NOMO-1 treated with DMSO at 0.1 percent for 48 hours (cell line): ENCODE measurements at regions not wholly inside any gene's neighbourhood (a gene's known extent, or its start where the extent isn't known, plus 50 kb on each side); places are given as distances from the start of the nearest gene placed in this dataset.

Source experiments
- DNase-seq: peaks from one replicate; lab custom pipeline; 2025; ENCODE audit not compliant: unreplicated experiment; lab: John Stamatoyannopoulos, UW

- no peak for DNase-seq
Measured at GRCh38 chr6:91743756-91744155, 1156.9 kb upstream of the MAP3K7 start.

GRCh38 chr6:91731939-91732338 lies 1145.1 kb upstream of the MAP3K7 start:
- no peak for DNase-seq

DNA sequence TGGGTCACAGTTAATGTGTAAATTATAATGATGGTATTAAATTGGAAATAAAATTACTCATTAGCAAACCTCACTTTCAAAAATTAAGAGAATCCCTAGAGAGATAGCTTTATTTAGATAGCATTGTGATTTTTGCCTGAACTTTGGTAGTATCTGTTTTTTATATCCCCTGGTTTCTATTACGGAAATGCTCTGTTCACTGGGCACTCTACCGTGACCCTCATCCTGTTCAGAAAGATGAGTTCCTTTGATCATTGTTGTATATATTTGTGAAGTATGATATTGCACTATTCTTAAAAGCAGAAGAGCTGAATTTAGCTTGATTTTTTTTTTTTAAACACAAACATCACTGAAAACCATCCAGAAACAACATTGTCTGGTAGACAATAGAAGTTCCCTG lies 1143.8 kb upstream of the MAP3K7 start:
- no peak for DNase-seq

DNA sequence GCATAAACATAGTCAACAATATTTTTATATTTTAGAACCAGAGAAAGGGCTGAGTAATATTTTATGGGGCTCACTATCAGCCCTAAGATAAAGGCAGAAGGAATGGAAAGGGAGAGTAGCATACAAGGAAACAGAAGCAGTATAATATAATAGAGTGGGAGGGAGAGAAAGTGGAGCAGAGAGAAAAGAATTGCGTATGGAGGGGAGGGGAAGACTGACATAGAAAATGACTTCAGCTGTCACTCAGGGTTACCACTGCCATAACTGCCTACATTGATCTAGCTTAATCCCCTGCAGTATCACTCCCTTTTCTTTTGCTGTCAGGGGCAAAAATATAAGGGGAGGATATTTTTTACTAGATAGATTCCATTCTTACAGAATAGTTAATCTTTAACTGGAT lies 1133.5 kb upstream of the MAP3K7 start:
- no peak for DNase-seq

DNA sequence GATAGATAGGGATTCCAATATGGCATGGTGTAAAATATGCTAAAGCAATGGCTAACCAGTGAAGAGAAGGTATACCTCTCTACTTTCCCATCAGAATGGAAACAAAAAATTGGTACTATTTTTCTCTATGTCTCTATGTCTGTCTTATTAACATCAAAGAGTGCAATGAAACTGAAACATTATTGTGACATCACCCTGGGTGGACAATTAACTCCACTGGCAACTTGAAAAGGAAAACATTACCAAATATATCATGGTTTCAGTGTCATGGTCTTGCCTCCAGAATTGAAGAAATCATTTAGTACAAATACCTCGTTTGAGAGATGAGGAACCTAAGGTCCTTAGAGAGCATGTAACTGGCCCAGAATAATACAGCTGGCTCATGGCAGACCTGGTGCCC lies 1132.5 kb upstream of the MAP3K7 start:
- peak; percentile 52 for DNase-seq

DNA sequence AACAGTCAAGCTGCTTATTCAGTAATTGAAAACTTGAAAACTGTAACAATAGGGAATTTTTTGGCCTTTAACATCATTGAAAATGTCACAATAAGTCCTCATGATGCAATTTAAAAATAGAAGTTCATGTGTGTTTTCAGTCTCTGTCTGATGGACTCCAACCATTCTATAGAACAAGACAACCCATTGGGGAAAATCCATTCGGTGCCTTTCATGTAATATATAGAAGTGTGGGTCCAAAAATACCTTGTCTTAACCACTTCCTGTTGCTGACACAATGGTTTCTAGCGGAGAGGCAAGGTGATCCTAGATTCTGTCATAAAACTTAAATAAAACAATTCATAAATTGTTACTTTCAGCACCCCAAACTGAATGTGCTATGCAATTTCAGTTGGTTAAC lies 1131.3 kb upstream of the MAP3K7 start:
- no peak for DNase-seq

DNA sequence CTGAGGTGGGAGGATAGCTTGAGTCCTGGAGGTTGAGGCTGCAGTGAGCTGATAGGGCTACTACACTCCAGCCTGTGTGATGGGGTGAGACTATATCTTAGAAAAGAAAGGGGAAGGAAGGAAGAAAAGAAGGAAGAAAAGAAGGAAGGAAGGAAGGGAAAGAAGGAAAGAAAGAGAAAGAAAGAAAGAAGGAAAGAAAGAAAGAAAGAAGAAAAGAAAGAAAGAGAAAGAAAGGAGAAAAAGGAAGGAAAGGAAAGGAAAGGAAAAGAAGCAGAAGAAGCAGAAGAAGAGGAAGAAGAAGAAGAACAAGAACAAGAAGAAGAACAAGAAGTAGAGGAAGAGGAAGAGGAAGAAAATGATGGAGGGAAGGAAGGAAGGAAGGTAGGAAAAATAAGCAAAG lies 1130.2 kb upstream of the MAP3K7 start:
- no peak for DNase-seq

- DNase-seq = no peak
Measured at GRCh38 chr6:91716361-91716760, 1129.5 kb upstream of the MAP3K7 start.

- DNase-seq = no peak
Measured at GRCh38 chr6:91715171-91715805, 1128.4 kb upstream of the MAP3K7 start.

DNA sequence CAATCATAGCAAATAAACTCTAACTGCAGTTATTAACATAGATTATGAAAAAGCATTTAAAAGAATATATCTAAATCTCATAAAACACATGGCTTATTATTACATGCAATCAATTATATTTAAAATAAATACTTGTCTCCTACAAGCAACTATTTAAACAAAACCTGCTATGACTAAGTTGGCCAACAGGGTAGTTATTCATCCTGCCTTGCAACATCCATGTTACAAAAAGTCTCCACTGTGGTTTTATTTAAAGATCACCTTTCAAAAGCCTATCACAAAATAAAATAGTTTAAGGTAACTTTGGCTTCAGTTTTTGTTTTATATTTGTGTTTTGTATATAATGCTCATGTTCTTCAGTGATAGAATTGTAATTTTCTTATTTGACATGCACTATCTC lies 1127.0 kb upstream of the MAP3K7 start:
- no peak for DNase-seq

- no peak for DNase-seq
Measured at GRCh38 chr6:91711518-91711917, 1124.6 kb upstream of the MAP3K7 start.

DNA sequence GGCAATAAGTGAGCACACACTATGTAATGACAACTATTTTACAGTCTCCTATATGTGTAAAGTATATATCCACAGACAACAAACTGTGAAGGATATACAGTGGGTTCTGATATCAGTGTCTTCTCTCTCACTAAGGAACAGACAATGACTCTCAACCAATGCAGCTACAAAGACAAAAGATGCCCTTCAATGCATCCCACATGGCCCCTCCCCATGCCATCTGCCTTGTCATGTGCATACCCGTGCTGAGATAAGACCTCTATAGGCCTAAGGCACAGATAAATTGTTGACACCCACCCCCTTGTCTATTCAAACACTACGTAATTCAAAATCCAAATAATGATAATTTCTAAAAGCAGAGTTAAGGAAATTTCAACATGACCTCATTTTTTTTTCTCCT lies 1123.5 kb upstream of the MAP3K7 start:
- DNase-seq = no peak

- DNase-seq = no peak
Measured at GRCh38 chr6:91708534-91708933, 1121.7 kb upstream of the MAP3K7 start.

DNA sequence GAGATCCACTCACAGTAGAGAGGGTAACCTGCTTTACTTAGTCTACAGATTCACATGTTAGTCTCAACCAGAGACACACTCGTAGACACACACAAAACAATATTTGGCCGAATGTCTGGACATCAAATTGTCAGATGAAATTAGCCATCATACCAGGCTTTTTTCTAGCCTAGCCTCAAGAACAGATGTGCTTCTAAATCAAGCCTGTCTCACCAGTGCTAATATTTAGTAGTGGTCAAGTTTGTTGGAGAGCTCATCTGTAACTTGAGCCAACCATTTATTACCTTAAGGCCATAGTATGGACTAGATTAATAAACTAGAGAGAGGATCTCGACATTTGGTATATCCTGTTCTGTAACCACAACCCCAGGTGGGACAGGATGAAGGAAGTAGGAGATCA lies 1118.8 kb upstream of the MAP3K7 start:
- no peak for DNase-seq

DNA sequence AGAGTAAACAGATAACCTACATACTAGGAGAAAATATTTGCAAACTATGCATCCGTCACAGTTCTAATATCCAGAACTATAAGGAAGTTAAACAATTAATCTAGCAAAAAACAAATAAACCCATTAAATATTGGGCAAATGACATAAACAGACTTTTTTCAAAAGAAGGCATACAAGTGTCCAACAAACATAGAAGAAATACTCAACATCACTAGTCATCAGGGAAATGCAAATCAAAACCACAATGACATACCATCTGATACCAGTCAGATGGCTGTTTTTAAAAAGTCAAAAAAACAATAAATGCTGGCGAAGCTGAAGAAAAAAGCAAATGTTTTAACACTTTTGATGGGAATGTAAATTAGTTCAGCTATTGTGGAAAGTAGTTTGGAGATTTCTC lies 1117.7 kb upstream of the MAP3K7 start:
- DNase-seq = no peak

DNA sequence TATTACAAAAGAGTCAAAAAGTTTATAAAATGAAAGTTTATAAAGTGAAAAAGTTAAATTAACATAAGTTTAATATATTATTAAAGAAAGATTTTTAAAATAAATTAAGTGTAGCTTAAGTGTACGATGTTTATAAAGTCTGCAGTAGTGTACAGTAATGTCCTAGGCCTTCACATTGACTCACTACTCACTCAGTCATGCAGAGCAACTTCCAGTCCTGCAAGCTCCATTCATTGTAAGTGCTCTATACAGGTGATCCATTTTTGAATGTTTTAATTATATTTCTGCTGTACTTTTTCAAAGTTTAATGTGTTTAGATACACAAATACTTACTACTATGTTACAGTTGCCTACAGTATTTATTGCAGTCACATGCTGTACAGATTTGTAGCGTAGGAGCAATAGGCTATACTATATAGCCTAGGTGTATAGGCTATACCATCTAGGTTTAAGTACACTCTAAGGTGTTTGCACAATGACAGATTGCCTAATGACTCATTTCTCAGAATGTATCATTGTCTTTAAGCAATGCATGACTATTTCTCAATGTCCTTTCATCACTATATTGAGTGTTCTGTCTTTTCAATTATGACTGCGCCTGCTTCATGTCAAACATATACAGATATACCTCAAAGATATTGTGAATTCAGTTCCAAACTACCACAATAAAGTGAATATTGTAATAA lies 1110.3 kb upstream of the MAP3K7 start:
- peak; percentile 61 for DNase-seq

- no peak for DNase-seq
Measured at GRCh38 chr6:91695221-91695620, 1108.3 kb upstream of the MAP3K7 start.

GRCh38 chr6:91694016-91694654 lies 1107.3 kb upstream of the MAP3K7 start:
- no peak for DNase-seq

DNA sequence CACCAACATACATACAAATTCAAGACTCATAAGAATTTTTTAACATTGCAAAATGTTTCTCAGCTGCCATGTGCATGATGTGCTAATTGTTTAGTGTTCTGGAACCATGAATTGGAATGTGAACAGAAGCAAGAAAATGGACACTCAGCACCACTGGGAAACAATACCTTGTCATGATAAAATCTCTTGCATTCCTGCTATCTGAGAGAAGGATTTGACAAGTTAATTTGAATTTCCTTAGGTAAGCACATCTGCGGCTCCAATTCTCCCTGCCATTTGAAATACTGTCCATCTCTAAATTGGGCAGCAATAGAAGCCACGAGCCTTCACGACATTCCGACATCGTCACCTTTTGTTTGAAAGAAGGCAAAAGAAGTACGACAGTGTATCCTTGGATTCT lies 1104.6 kb upstream of the MAP3K7 start:
- DNase-seq = no peak

DNA sequence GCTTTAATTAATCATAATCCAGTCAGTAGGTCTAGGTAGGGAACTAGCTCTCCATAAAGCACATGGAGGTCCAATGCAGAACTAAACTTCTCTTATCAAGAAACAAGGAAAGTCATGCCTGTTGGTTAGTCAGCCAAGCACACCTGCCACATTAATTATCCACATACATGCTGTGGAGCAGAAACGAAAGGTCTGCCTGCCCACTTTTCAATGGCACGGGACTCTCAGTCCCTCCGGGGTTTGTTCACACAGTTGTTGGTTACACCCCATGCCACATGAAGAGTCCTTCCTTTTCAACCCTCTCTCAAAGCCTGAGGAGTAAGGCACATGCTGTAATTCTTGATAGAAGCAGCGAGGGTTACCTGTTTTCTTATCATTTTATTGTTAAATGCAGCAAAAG lies 1096.4 kb upstream of the MAP3K7 start:
- no peak for DNase-seq

DNA sequence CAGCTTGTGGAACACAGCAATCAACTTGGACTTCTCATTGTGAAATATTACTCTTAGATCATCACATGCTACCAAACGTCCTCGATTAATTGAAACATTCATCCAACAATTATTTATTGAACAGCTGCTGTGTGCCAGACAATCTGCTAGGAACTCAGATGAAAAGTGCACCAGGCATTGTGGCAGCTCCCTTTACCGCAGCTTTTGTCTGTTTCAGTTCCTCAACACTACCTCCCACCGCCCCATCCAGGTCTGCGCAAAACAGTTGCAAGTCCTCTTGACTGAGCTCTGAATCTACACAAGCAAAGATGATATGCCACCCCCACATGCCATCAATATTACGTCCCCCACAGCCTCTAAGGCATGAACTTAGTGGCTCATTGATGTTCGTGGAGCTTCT lies 1094.4 kb upstream of the MAP3K7 start:
- peak; percentile 64 for DNase-seq

DNA sequence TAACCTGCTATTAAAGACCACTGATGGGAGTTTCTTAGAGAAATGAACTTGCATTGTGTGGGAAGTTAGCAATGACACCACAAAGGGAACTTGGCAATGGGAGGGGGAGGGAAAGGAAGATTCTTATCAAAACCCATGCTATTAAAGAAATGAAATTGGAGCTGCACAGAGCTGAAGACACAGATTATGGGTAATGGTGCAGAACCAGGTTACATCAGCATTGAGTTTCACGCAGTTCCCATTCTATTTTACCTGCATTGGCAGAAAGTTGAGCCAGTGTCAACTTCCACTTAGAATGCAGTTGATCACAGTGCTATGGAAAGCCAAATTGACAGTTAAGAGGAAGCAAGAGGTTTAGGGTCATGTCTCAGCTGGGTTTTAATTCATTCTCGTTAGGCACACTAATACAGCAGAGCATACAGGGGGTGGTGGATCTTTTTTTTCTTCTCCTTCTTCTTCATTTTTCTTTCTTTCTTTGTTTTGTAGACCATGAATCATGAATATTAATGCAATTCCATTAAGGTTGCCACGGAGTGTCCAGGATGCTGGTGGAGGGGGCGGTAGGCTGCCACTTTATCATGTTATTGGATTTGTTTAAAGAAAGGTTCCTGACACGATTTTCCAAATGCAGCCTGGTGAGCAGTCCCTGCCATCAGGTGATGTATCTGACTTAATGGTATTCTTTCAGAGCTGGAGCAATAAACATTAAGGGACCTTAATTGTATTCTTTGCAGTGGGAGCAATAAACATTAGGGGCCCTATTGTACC lies 1092.0 kb upstream of the MAP3K7 start:
- DNase-seq = no peak
